Tibial nerve (tissue), 4 donors: ENCODE measurements at regions not wholly inside any gene's neighbourhood (a gene's known extent, or its start where the extent isn't known, plus 50 kb on each side); places are given as distances from the start of the nearest gene placed in this dataset.

Source experiments
- CTCF ChIP-seq, 5 experiments: fragments of 200-600 bp in 3 of 5; fragments of 450-650 bp in 2 of 5; sonication (generic) in 3 of 5; IDR thresholded peaks; one replicate each; pipeline ENCODE4 v1.5.1; 2016 to 2019; ENCODE audit warnings: antibody characterized with exemption in 5 of 5, mild to moderate bottlenecking in 3 of 5, moderate library complexity in 2 of 5
- EP300 ChIP-seq, 2 donors: sonication (generic); formaldehyde crosslinking; IDR thresholded peaks; one replicate each; pipeline ENCODE4 v1.6.1; 2017; ENCODE audit warnings: antibody characterized with exemption in 2 of 2, mild to moderate bottlenecking in 1 of 2

DNA sequence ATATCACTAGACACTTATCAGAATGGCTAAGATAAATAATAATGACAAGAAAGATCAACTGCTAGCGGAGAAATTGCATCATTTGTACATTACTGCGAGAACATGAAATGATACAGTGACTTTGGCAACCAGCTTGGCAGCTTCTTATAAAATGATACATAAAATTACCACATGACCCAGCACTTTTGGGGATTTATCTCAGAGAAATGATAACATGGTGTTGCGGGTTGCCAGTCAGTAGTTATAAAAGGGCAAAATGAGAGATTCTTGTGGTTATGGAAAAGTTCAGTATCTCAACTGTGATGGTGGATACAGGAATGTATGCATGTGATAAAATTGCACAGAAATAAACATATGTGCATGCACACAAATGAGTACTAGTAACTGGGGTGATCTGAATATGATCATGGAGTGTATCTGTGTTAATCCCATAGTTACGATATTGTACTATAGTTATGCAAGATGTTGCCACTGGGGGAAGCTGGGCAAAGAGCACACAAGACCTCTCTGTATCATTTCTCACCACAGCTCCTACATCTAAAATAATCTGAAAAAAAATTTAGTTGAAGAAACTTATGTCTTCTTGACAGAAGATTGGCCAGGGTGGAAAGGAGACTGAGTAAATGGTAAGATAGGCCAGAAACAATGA, 128.9 kb downstream of the NXNL2 start:
- no peak for TF ChIP-seq CTCF (IDR thresholded peaks at IDR 0.05)
- no peak for TF ChIP-seq EP300 (IDR thresholded peaks at IDR 0.05)
